Heart right ventricle (tissue), 16 donors: ENCODE measurements at regions not wholly inside any gene's neighbourhood (a gene's known extent, or its start where the extent isn't known, plus 50 kb on each side); places are given as distances from the start of the nearest gene placed in this dataset.

ENCODE experiments used
- ATAC-seq, 8 donors: fragments of 200-7000 bp; cut with Tn5 transposase; one replicate each; pipeline ENCODE4 v1.9.1; 2020; ENCODE audit warnings: mild to moderate bottlenecking in 8 of 8, moderate library complexity in 8 of 8, moderate number of reproducible peaks in 1 of 8
- DNase-seq, 2 donors: peaks; one replicate each; pipeline ENCODE4 v3.0.0-alpha.2; 2020
- H3K27ac ChIP-seq, 10 donors: fragments of 200-600 bp; sonication (generic) in 2 of 10; one replicate each; pipeline versions ENCODE4 v1.5.0 to v1.8.0; 2020 to 2022; ENCODE audit warnings: mild to moderate bottlenecking in 3 of 10
- H3K27me3 ChIP-seq, 7 donors: fragments of 200-600 bp; one replicate each; pipeline ENCODE4 v1.8.0; 2021 to 2022; ENCODE audit warnings: mild to moderate bottlenecking in 2 of 7
- H3K36me3 ChIP-seq, 9 donors: fragments of 200-600 bp; sonication (generic) in 1 of 9; one replicate each; pipeline versions ENCODE4 v1.5.0 to v1.8.0; 2020 to 2022; ENCODE audit warnings: mild to moderate bottlenecking in 2 of 9
- H3K4me1 ChIP-seq, 9 donors: fragments of 200-600 bp; sonication (generic) in 1 of 9; one replicate each; pipeline versions ENCODE4 v1.5.0 to v1.8.0; 2020 to 2022; ENCODE audit warnings: mild to moderate bottlenecking in 4 of 9
- H3K4me3 ChIP-seq, 10 donors: fragments of 200-600 bp; sonication (generic) in 2 of 10; one replicate each; pipeline versions ENCODE4 v1.5.0 to v1.8.0; 2020 to 2022; ENCODE audit warnings: mild to moderate bottlenecking in 7 of 10, moderate library complexity in 2 of 10
- H3K9me3 ChIP-seq, 11 donors: fragments of 200-600 bp in 10 of 11; sonication (generic) in 2 of 11; one replicate each; pipeline versions ENCODE4 v1.5.0 to v1.8.0; 2013 to 2022; ENCODE audit warnings: mild to moderate bottlenecking in 2 of 11, control low read depth in 1 of 11, moderate library complexity in 1 of 11
- CTCF ChIP-seq, 9 donors: fragments of 200-600 bp; sonication (generic) in 2 of 9; IDR thresholded peaks; one replicate each; pipeline versions ENCODE4 v1.5.0 to v1.8.0; 2021 to 2022; ENCODE audit warnings: antibody characterized with exemption in 9 of 9, mild to moderate bottlenecking in 5 of 9, moderate library complexity in 1 of 9
- WGBS, 2 donors: extraction: QIAGEN DNeasy Blood & Tissue Kit; methylation state at CpG; one replicate each; pipeline ENCODE4 v1.1.7; 2013; ENCODE audit warnings: inconsistent platforms in 1 of 2; 5-methylcytosine and 5-hydroxymethylcytosine counted together
- intact Hi-C, 10 donors: fragments of 100-400 bp; cut with DNase I; formaldehyde crosslinking; loops; one replicate each; pipeline versions ENCODE4 v1.11.1 to v1.14.2; 2022
- donor health status: Arrhythmogenic right ventricular cardiomyopathy.
- donor health status: ischemic (EF 13 %, LVEDD 7.1; RV severe dilation, severe dysfunction).
- donor health status: healthy with polysubstance abuse.
- donor health status: DM: no; HTN: yes; CAD: no.
- donor health status: DM: no; HTN: no; CAD: no.
- donor health status: ischemic (EF 25% LVEDD 6.9; RV normal size, moderate dysfunction).
- donor health status: ischemic (EF 25% LVEDD 5.7; RV mildly dilated, moderate dysfunction).
- donor health status: healthy.
- donor health status: DM: yes; HTN: yes; CAD: no.
- donor health status: Ischemic cardiomyopathy.
- donor health status: ischemic (EF 35%, LVEDD 5.7; RV mildly dilated, moderate dysfunction).
- donor health status: nonischemic (EF 11% LVEDD 7.7; RV severe dilation, severe dysfunction).
- donor health status: DM: yes; HTN: yes; CAD: no.
- donor health status: PGD.
- donor health status: ischemic (EF 29% LVEDD 5.4; RV normal size, mild dysfunction).
- donor health status: nonischemic (EF 23%, LVEDD 6.1; RV moderate dilation, normal function).

GRCh38 chr2:239726091-239726591, 299.0 kb downstream of the NDUFA10 start:
- no peak for DNase-seq
- Histone ChIP-seq H3K9me3 (no peaks in the 10 kb centered on the region), H3K4me1 (no peaks in the 10 kb centered on the region), H3K4me3 (no peak overlapping the region), H3K36me3 (no peaks in the 10 kb centered on the region), H3K27me3 (peaks cover 0 to 35% (median 3%) of the 10 kb centered on the region in 7 donors), H3K27ac (no peak overlapping the region)
- intact Hi-C loops, result no loop called here
- no peak for TF ChIP-seq CTCF (IDR thresholded peaks at IDR 0.05)
- no peak for ATAC-seq
- WGBS, 2 donors, result 77 to 81% methylated on average over 18 of the region's 18 CpGs

DNA sequence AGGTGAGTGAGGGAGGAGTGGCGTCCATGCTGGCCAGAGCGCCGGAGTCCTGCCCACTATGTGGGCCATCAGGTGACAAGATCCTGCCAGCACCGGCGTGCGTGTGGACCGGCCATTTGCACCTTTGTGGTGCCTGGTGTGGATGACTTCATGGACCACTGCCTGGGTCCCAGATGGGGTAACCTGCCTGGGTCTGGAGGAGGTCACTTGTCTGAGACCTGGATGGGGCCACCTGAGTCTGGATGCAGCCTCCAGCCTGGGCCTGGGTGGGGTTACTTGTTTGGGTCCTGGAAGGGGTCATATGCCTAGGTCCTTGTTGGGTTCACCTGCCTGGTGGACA, 299.6 kb downstream of the NDUFA10 start:
- Histone ChIP-seq H3K36me3 (no peaks in the 10 kb centered on the region), H3K4me1 (no peaks in the 10 kb centered on the region), H3K9me3 (no peaks in the 10 kb centered on the region), H3K27me3 (peaks cover 0 to 31% (median 0%) of the 10 kb centered on the region in 7 donors), H3K4me3 (no peak overlapping the region), H3K27ac (no peak overlapping the region)
- 92 to 93% methylated on average over 7 of the region's 7 CpGs for WGBS, 2 donors
- ATAC-seq (no peak), DNase-seq (no peak)
- no peak for TF ChIP-seq CTCF (IDR thresholded peaks at IDR 0.05)
- intact Hi-C loops, result no loop called here

DNA sequence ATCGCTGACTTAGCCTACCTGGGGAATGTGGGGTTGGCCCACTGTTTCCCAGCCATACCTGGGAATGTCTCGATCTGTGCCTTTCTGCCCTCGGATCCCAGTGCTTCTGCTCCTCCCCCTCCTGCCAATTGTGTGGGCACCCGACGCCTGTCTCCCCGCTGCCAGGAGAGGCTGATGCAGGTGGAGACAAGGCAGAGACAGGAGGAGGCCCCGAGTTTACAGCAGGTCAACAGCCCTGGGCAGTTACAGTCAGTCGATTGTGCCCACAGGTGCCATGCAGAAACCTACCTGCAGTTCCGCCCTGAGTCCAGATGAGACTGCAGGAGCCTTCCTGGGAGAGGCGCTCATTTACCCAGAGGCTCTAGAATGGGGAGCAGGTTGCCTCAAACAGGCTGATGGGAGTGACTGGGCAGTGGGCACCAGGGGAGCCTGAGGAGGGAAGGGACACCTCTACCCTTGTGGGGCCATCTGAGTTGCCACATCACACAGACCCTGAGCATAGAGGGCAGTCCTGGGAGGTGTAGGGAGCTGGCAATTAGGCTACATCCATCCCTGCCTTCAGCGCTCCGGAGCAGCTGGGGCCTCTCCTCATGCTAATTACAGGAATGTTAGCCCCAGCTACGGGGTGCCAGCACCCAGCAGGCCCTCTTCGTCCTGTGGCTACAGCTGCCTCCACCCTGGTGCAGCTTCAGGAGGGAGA, 300.1 kb downstream of the NDUFA10 start:
- no peak for TF ChIP-seq CTCF (IDR thresholded peaks at IDR 0.05)
- intact Hi-C loops, result no loop called here

DNA sequence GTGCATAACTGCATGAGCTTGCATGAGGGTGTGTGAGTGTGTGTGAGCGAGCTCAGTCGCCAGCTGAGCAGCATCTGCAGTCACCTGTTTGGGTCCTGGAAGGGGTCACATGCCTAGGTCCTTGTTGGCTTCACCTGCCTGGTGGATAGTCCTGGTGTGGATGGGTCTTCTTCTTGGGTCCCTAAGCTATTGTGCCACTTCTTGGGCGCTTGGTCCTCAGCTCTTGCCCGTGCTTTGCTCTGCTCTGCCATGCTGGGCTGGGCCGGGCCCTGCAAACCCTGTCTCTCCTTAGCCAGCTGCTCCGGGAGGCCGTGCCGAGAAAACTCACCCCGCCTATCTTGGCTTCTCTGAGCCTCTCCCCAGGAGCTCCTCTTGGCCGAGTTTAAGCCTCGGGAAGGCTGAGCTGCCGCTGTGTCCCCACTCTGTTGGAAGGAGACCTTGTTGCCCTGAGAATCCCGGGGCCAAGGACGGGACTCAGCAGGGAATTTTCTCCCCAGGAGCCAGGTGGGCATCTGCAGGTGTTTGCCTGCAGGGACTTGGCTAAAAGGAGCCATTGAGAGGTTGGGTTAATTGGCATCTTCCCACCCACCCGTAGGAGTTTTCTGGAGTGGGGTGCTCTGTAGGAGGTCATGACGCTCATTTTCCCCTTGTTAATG, 300.8 kb downstream of the NDUFA10 start:
- no peaks in the 10 kb centered on the region for H3K9me3 ChIP-seq
- intact Hi-C loops, result no loop called here
- DNase-seq (no peak), ATAC-seq (no peak)
- no peaks in the 10 kb centered on the region for H3K36me3 ChIP-seq
- 69 to 71% methylated on average over 16 of the region's 16 CpGs for WGBS, 2 donors
- H3K4me3 ChIP-seq, result no peak overlapping the region
- H3K4me1 ChIP-seq, result no peaks in the 10 kb centered on the region
- H3K27me3 ChIP-seq, result peaks cover 0 to 27% (median 0%) of the 10 kb centered on the region in 7 donors
- TF ChIP-seq CTCF (IDR thresholded peaks at IDR 0.05), result no peak
- no peak overlapping the region for H3K27ac ChIP-seq

More for the DNA sequence above, 300.1 kb downstream of the NDUFA10 start:
- no peaks in the 10 kb centered on the region for H3K4me1 ChIP-seq
- ATAC-seq, result no peak
- no peaks in the 10 kb centered on the region for H3K9me3 ChIP-seq
- no peak for DNase-seq
- peaks cover 0 to 30% (median 0%) of the 10 kb centered on the region in 7 donors for H3K27me3 ChIP-seq
- 84 to 87% methylated on average over 14 of the region's 14 CpGs for WGBS, 2 donors
- H3K36me3 ChIP-seq, result no peaks in the 10 kb centered on the region
- H3K27ac ChIP-seq, result no peak overlapping the region
- no peak overlapping the region for H3K4me3 ChIP-seq
